CD14-positive monocyte (primary cell): ENCODE measurements at regions not wholly inside any gene's neighbourhood (a gene's known extent, or its start where the extent isn't known, plus 50 kb on each side); places are given as distances from the start of the nearest gene placed in this dataset.

Experiments
- DNase-seq, 3 donors: peaks; one replicate each; pipeline ENCODE4 v3.0.0-alpha.2; 2011 to 2022
- H2AFZ ChIP-seq: 2 replicates; pipeline ENCODE4 v1.6.0; 2012; ENCODE audit warnings: mild to moderate bottlenecking, low read depth, low read length, inconsistent platforms; ENCODE audit not compliant: insufficient read depth, poor library complexity, severe bottlenecking
- H3K27ac ChIP-seq, 2 donors: 1 replicate in 1 of 2; 2 replicates in 1 of 2; pipeline ENCODE4 v1.5.1; 2012 to 2013; ENCODE audit warnings: low read length in 2 of 2, control low read depth in 1 of 2, inconsistent platforms in 1 of 2, low read depth in 1 of 2, mild to moderate bottlenecking in 1 of 2
- H3K27me3 ChIP-seq, 2 donors: one replicate each; pipeline versions ENCODE4 v1.6.0 to v1.6.1; 2011 to 2013; ENCODE audit warnings: low read length in 2 of 2; ENCODE audit not compliant: control insufficient read depth in 2 of 2, insufficient read depth in 2 of 2
- H3K36me3 ChIP-seq, 2 donors: replicated peaks in 1 of 2; 1 replicate in 1 of 2; 2 replicates in 1 of 2; pipeline versions ENCODE4 v1.5.1 to v1.6.1; 2012 to 2013; ENCODE audit warnings: low read length in 2 of 2, control low read depth in 1 of 2, inconsistent platforms in 1 of 2, mild to moderate bottlenecking in 1 of 2; ENCODE audit not compliant: insufficient read depth in 2 of 2, control insufficient read depth in 1 of 2
- H3K4me1 ChIP-seq, 2 donors: 1 replicate in 1 of 2; 2 replicates in 1 of 2; pipeline versions ENCODE4 v1.5.1 to v1.6.1; 2012 to 2013; ENCODE audit warnings: low read length in 2 of 2, control low read depth in 1 of 2, inconsistent platforms in 1 of 2, mild to moderate bottlenecking in 1 of 2, moderate library complexity in 1 of 2; ENCODE audit not compliant: insufficient read depth in 2 of 2, control insufficient read depth in 1 of 2
- H3K4me2 ChIP-seq: replicated peaks from 2 replicates; pipeline ENCODE3; 2012; ENCODE audit warnings: low read length, moderate library complexity, mild to moderate bottlenecking; ENCODE audit not compliant: poor library complexity, severe bottlenecking; ENCODE audit errors: extremely low read depth
- H3K4me3 ChIP-seq, 3 experiments: fragments of 200-600 bp in 1 of 3; sonication (generic) in 1 of 3; replicated peaks in 1 of 3; 1 replicate in 2 of 3; 2 replicates in 1 of 3; pipeline ENCODE4 v1.5.1; 2011 to 2013; ENCODE audit warnings: low read length in 3 of 3, mild to moderate bottlenecking in 3 of 3, control low read depth in 2 of 3, low read depth in 2 of 3, inconsistent platforms in 1 of 3, moderate library complexity in 1 of 3
- H3K79me2 ChIP-seq: 2 replicates; pipeline ENCODE4 v1.6.0; 2012; ENCODE audit warnings: mild to moderate bottlenecking, control low read depth, inconsistent platforms, low read length, moderate library complexity; ENCODE audit not compliant: insufficient read depth
- H3K9ac ChIP-seq: 2 replicates; pipeline ENCODE4 v1.6.0; 2017; ENCODE audit warnings: low read length, mild to moderate bottlenecking; ENCODE audit not compliant: insufficient read depth, poor library complexity, severe bottlenecking
- H3K9me3 ChIP-seq, 2 donors: replicated peaks in 1 of 2; 1 replicate in 1 of 2; 2 replicates in 1 of 2; pipeline versions ENCODE4 v1.5.1 to v1.6.1; 2012 to 2013; ENCODE audit warnings: low read length in 2 of 2, control low read depth in 1 of 2; ENCODE audit not compliant: control insufficient read depth in 1 of 2, insufficient read depth in 1 of 2
- H4K20me1 ChIP-seq: 2 replicates; pipeline ENCODE4 v1.6.0; 2012; ENCODE audit warnings: mild to moderate bottlenecking, low read length, control low read depth, moderate library complexity; ENCODE audit not compliant: insufficient read depth
- H3K27ac Mint-ChIP-seq, 7 donors: one replicate each; pipeline ENCODE4 v1.8.0; 2020; ENCODE audit warnings: mild to moderate bottlenecking in 7 of 7, mixed read lengths in 7 of 7, moderate library complexity in 6 of 7, inconsistent platforms in 2 of 7
- H3K27me3 Mint-ChIP-seq, 3 donors: one replicate each; pipeline ENCODE4 v1.8.0; 2021 to 2022; ENCODE audit warnings: low read depth in 3 of 3, mild to moderate bottlenecking in 3 of 3, mixed read lengths in 3 of 3, moderate library complexity in 3 of 3, inconsistent platforms in 1 of 3
- H3K36me3 Mint-ChIP-seq, 2 donors: one replicate each; pipeline ENCODE4 v1.8.0; 2020; ENCODE audit warnings: mixed read lengths in 2 of 2, inconsistent platforms in 1 of 2, mild to moderate bottlenecking in 1 of 2
- H3K4me1 Mint-ChIP-seq: one replicate; pipeline ENCODE4 v1.8.0; 2020; ENCODE audit warnings: mild to moderate bottlenecking, mixed read lengths
- H3K4me3 Mint-ChIP-seq, 2 donors: one replicate each; pipeline ENCODE4 v1.8.0; 2020; ENCODE audit warnings: mild to moderate bottlenecking in 2 of 2, mixed read lengths in 2 of 2, moderate library complexity in 1 of 2
- H3K9me3 Mint-ChIP-seq, 7 donors: one replicate each; pipeline ENCODE4 v1.8.0; 2020 to 2022; ENCODE audit warnings: mixed read lengths in 7 of 7, mild to moderate bottlenecking in 6 of 7, moderate library complexity in 6 of 7, inconsistent platforms in 2 of 7
- CTCF ChIP-seq: fragments of 200-600 bp; IDR thresholded peaks from one replicate; pipeline ENCODE4 v1.8.0; 2022; ENCODE audit warnings: antibody characterized with exemption, mild to moderate bottlenecking
- WGBS: methylation state at CpG from one replicate; pipeline ENCODE4 v1.1.5; 2013; ENCODE audit warnings: missing lambda C conversion rate; ENCODE audit not compliant: insufficient coverage; 5-methylcytosine and 5-hydroxymethylcytosine counted together
- intact Hi-C, 2 donors: fragments of 100-400 bp; cut with micrococcal nuclease; formaldehyde crosslinking; loops; one replicate each; pipeline versions ENCODE4 v1.15.0 to v1.15.1; 2023

GRCh38 chr6:54695815-54696214, 150.8 kb upstream of the FAM83B start:
- Histone ChIP-seq H3K4me1 (peaks cover 0 to 7% of the 10 kb centered on the region in 2 donors), H3K79me2 (no peaks in the 10 kb centered on the region), H3K4me3 (peak overlapping the region in 1 of 3 experiments; percentile 53), H3K36me3 (no peaks in the 10 kb centered on the region), H3K9me3 (no peaks in the 10 kb centered on the region), H4K20me1 (no peaks in the 10 kb centered on the region), H2AFZ (peak overlapping the region; percentile 50), H3K4me2 (peak overlapping the region; percentile 46), H3K27ac (peak overlapping the region in 1 of 2 donors; percentile 66), H3K9ac (no peak overlapping the region), H3K27me3 (no peaks in the 10 kb centered on the region)
- no peaks in the 10 kb centered on the region for H3K36me3 Mint-ChIP-seq
- no peaks in the 10 kb centered on the region for H3K27me3 Mint-ChIP-seq
- DNase-seq = no peak
- H3K4me1 Mint-ChIP-seq = peaks cover 4% of the 10 kb centered on the region
- peak overlapping the region in 1 of 2 donors; percentile 70 for H3K4me3 Mint-ChIP-seq
- peaks cover 0 to 6% (median 0%) of the 10 kb centered on the region in 7 donors for H3K9me3 Mint-ChIP-seq
- intact Hi-C loops = no loop called here
- no peak for TF ChIP-seq CTCF
- peak overlapping the region; percentile 1 to 84 (median 38) for H3K27ac Mint-ChIP-seq
- no CpG with 5 or more reads among the region's 3 CpGs for WGBS

- no peak overlapping the region for H2AFZ ChIP-seq
- H3K9me3 Mint-ChIP-seq = peaks cover 0 to 6% (median 0%) of the 10 kb centered on the region in 7 donors
- 93% methylated on average over 3 of the region's 3 CpGs for WGBS
Observed at GRCh38 chr6:54697424-54697823, 149.1 kb upstream of the FAM83B start.

More at GRCh38 chr6:54697424-54697823, 149.1 kb upstream of the FAM83B start:
- Histone ChIP-seq H3K4me1 (peaks cover 0 to 7% of the 10 kb centered on the region in 2 donors), H3K27me3 (no peaks in the 10 kb centered on the region), H3K9me3 (no peaks in the 10 kb centered on the region), H3K4me3 (no peak overlapping the region), H4K20me1 (no peaks in the 10 kb centered on the region), H3K79me2 (no peaks in the 10 kb centered on the region), H3K36me3 (no peaks in the 10 kb centered on the region), H3K9ac (no peak overlapping the region), H3K4me2 (no peak overlapping the region), H3K27ac (no peak overlapping the region)
- no peaks in the 10 kb centered on the region for H3K27me3 Mint-ChIP-seq
- intact Hi-C loops = no loop called here
- H3K36me3 Mint-ChIP-seq = no peaks in the 10 kb centered on the region
- no peak overlapping the region for H3K4me3 Mint-ChIP-seq
- H3K27ac Mint-ChIP-seq = no peak overlapping the region
- DNase-seq = no peak
- H3K4me1 Mint-ChIP-seq = peaks cover 4% of the 10 kb centered on the region
- no peak for TF ChIP-seq CTCF
